GM20000 (cell line): ENCODE measurements at regions not wholly inside any gene's neighbourhood (a gene's known extent, or its start where the extent isn't known, plus 50 kb on each side); places are given as distances from the start of the nearest gene placed in this dataset.

Source experiments
- DNase-seq: peaks from one replicate; pipeline ENCODE4 v3.0.0; 2012; ENCODE audit warnings: low spot score
- TF ChIP-seq, protein P1 (sequence below): IDR thresholded peaks from 2 replicates; pipeline ENCODE4 v1.5.1; 2012; ENCODE audit warnings: mild to moderate bottlenecking, control low read depth; ENCODE audit errors: extremely low read depth, missing control alignments

DNA sequence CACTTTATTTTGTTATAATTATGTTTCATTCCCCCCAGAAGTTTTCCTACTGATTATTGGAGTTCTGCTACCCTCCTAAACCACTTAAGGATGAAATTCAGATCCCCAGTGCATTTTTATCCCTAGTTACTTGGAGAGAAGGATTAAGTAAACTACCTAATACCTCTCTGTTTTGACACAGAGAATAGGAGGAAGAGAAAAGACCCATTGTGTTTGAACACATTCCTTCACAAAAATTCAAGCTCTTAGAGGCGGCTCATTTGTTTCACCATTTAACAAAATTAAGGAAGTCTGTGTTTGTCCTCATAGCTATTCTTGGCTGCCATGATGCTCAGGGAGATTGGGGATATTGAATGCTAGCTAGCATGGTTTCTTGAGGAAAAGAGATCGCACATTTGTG lies 492.6 kb downstream of the EBF1 start:
- TF ChIP-seq, protein P1, sequence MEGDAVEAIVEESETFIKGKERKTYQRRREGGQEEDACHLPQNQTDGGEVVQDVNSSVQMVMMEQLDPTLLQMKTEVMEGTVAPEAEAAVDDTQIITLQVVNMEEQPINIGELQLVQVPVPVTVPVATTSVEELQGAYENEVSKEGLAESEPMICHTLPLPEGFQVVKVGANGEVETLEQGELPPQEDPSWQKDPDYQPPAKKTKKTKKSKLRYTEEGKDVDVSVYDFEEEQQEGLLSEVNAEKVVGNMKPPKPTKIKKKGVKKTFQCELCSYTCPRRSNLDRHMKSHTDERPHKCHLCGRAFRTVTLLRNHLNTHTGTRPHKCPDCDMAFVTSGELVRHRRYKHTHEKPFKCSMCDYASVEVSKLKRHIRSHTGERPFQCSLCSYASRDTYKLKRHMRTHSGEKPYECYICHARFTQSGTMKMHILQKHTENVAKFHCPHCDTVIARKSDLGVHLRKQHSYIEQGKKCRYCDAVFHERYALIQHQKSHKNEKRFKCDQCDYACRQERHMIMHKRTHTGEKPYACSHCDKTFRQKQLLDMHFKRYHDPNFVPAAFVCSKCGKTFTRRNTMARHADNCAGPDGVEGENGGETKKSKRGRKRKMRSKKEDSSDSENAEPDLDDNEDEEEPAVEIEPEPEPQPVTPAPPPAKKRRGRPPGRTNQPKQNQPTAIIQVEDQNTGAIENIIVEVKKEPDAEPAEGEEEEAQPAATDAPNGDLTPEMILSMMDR = no peak
- no peak for DNase-seq

DNA sequence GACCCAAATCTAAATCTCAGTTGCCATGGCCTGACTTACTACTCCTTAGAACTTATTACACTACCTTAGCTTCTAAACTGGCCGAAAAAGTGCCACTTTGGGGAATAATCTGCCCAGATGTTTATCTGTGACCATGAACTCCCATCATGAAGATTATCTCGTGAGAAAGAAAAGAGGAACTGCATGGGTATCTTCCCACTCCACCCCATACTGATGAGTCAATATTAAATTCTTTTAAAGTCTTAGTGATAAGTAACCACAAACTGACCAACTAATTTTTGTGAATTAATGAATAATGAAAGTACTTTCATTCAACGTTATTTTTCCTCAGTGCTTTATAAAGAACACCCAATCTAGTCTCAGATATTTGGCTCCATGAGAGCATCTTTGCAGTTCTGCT lies 493.5 kb downstream of the EBF1 start:
- TF ChIP-seq, protein P1 = no peak
- DNase-seq = no peak

DNA sequence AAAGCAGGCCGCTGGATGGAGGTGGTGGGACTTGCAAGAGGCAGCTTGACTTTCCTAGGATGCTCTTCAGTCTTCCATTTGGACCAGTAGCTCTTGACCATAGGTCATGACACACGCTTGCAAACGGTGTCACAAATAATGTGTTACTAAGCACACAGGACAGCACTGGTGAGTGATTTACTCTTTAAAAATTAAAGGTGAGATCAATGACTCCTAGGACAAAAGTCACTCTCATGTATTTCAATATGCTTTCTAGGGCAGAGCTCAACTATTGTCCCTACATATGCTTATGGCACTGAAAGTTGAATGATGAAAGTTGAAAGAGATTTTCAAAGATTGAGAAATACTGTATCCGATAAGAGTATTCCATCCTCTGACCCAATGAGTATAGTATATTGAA lies 496.7 kb downstream of the EBF1 start:
- TF ChIP-seq, protein P1 = no peak
- no peak for DNase-seq

DNA sequence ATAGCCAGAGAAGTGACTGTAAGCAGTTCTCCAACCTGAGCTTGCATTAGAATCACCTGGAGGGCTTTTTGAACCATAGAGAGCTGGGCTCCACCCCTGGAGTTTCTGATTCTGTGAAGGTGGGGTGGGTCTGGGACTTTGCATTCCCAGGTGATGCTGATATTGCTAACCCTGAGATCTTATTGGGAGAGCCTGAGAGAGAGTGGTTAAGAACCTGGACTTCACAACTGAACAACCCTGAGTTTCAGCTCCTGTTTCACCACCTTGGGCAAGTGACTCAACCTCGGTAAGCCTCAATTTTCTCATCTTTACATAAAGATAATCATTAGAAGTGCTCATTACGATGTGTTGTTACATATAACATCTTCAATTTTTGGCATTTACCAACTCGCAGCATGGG lies 498.6 kb downstream of the EBF1 start:
- no peak for DNase-seq
- TF ChIP-seq, protein P1 = no peak

DNA sequence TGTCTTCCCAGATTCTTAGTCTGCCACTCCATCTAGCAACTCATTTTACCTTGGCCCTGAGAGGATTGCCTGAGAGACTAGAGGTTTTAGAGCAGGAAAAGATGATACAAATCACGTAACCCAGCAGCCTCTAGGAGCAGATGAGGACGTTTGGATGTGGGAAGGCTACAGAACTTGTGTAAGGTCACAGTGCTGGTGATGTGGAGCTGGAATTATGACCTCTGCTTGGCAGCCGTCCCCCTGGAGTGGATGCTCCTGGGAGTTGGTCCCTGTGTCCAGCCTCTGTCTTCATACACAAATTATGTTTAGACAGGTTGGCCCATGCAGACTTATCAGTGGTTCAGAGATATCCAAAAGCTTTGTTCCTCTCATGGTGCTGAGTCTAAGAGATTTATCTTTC lies 499.0 kb downstream of the EBF1 start:
- DNase-seq = no peak
- TF ChIP-seq, protein P1 = no peak

DNA sequence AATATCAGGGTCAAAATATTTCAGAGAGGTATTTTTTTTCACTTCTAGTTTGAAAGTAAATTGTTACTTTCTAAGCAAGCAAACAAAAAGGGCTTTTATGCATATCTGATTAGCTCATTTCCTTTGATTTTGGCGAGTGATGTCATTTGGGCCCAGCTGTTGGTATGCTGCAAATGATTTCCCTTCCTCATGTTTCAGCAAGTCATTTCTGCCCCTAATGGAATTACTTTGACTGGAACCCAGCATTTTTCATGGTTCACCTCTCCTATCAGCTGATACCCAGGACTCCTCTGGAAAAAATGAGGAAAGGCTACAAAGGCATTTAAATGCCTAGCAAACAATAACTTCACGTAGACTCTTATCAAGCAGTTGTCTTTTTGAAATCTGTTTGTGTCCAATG lies 500.6 kb downstream of the EBF1 start:
- TF ChIP-seq, protein P1 = no peak
- DNase-seq = peak; percentile 16

DNA sequence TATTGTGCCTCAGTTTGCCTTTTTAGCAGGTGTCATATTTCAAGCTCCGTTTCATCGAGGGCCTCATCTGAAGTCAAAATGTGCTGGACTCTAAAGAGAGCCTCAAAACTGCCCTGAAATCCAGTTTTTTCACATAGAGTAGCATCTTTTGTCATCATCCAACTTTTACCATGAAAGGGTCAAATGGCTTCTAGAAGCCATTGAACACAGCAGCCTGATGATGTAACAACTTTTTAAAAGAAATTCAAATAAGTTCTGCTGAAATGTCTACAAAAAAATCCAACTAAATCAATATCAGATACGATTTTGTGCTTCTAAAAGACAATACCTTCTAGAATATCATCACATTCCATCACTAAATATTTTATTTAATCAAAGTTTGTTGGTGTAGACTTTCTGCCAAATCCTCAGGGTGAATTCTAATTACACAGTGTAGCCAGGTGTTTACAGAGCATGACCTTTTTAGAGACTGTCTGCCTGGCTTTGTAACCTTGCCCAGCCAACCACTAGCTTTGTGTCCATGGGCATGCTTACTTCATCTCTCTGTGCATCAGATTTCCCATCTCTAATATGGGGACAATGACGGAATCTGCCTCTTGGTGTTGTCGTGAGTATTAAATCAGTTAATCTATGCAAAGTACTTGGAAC lies 505.0 kb downstream of the EBF1 start:
- no peak for DNase-seq
- TF ChIP-seq, protein P1 = no peak
